Ovary (tissue), 7 donors: ENCODE measurements at regions not wholly inside any gene's neighbourhood (a gene's known extent, or its start where the extent isn't known, plus 50 kb on each side); places are given as distances from the start of the nearest gene placed in this dataset.

Source experiments
- DNase-seq, 5 donors: peaks; one replicate each; pipeline ENCODE4 v3.0.0-alpha.2; 2019 to 2020
- H3K27ac ChIP-seq, 2 donors: fragments of 200-600 bp; one replicate each; pipeline versions ENCODE4 v1.5.1 to v1.8.0; 2019 to 2022
- H3K27me3 ChIP-seq: fragments of 200-600 bp; one replicate; pipeline ENCODE4 v1.8.0; 2022
- H3K36me3 ChIP-seq: fragments of 200-600 bp; sonication (generic); one replicate; pipeline ENCODE4 v1.5.1; 2019
- H3K4me1 ChIP-seq: one replicate; pipeline ENCODE4 v1.8.1; 2013; ENCODE audit warnings: mild to moderate bottlenecking, moderate library complexity; ENCODE audit not compliant: insufficient read depth
- H3K4me3 ChIP-seq: fragments of 200-600 bp; sonication (generic); one replicate; pipeline ENCODE4 v1.5.1; 2017
- H3K9me3 ChIP-seq, 2 donors: fragments of 200-600 bp in 1 of 2; sonication (generic) in 1 of 2; one replicate each; pipeline versions ENCODE4 v1.5.1 to v1.8.1; 2013 to 2019; ENCODE audit warnings: mild to moderate bottlenecking in 1 of 2, moderate library complexity in 1 of 2
- EP300 ChIP-seq: sonication (generic); formaldehyde crosslinking; IDR thresholded peaks from one replicate; pipeline ENCODE4 v1.6.1; 2017; ENCODE audit warnings: antibody characterized with exemption
- POLR2A ChIP-seq: fragments of 450-650 bp; IDR thresholded peaks from one replicate; pipeline ENCODE4 v1.6.1; 2017; ENCODE audit warnings: antibody characterized with exemption, mild to moderate bottlenecking, moderate library complexity
- WGBS, 3 donors: extraction: QIAGEN DNeasy Blood & Tissue Kit in 1 of 3; methylation state at CpG; one replicate each; pipeline versions ENCODE4 v1.1.5 to v1.1.7; 2013 to 2017; 5-methylcytosine and 5-hydroxymethylcytosine counted together
- intact Hi-C, 4 donors: fragments of 100-400 bp; cut with DNase I; formaldehyde crosslinking; loops; one replicate each; pipeline versions ENCODE4 v1.11.0 to v1.15.1; 2022 to 2023
- TF ChIP-seq, protein P1 (sequence below), 3 donors: fragments of 450-650 bp in 2 of 3; fragments of 200-600 bp in 1 of 3; IDR thresholded peaks; one replicate each; pipeline versions ENCODE4 v1.5.1 to v1.8.0; 2016 to 2022; ENCODE audit warnings: antibody characterized with exemption in 3 of 3, mild to moderate bottlenecking in 1 of 3
- donor health status: DM: no; HTN: no; CAD: no; lungs with moderate emphysema.
- donor health status: DM: no; HTN: no; CAD: no.
- donor health status: Bipolar disorder and iron deficiency.
- donor health status: DM: no; HTN: no; CAD: no.
- donor health status: DM: yes; HTN: yes; CAD: no.

DNA sequence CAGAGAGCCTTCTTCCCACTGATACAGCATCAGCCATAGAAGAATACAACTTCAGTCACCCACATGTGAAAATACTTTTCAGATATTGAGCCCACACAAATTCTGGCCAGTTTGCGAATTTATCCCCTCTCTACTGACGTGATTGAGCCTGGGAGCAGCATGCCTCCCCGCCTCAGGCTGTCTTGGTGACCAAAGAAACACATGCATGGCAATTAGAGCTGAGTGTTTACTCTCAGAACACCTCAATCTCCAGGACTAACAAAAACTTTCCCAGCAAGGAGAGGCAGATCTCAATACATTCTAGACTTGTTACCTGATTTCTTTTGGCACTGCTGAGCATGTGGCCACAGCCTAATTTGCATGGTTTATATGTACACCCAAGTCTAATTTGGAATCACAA lies 122.5 kb downstream of the TMEM26 start:
- intact Hi-C loops = no loop called here
- TF ChIP-seq, protein P1, sequence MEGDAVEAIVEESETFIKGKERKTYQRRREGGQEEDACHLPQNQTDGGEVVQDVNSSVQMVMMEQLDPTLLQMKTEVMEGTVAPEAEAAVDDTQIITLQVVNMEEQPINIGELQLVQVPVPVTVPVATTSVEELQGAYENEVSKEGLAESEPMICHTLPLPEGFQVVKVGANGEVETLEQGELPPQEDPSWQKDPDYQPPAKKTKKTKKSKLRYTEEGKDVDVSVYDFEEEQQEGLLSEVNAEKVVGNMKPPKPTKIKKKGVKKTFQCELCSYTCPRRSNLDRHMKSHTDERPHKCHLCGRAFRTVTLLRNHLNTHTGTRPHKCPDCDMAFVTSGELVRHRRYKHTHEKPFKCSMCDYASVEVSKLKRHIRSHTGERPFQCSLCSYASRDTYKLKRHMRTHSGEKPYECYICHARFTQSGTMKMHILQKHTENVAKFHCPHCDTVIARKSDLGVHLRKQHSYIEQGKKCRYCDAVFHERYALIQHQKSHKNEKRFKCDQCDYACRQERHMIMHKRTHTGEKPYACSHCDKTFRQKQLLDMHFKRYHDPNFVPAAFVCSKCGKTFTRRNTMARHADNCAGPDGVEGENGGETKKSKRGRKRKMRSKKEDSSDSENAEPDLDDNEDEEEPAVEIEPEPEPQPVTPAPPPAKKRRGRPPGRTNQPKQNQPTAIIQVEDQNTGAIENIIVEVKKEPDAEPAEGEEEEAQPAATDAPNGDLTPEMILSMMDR (IDR thresholded peaks at IDR 0.05) = no peak
- no peak for TF ChIP-seq POLR2A
- TF ChIP-seq EP300 = no peak
- 85 to 91% (median 87%) methylated on average over 3 of the region's 3 CpGs for WGBS, 3 donors

GRCh38 chr10:61329854-61330253 lies 123.3 kb downstream of the TMEM26 start:
- no peak for TF ChIP-seq POLR2A
- TF ChIP-seq, protein P1 (IDR thresholded peaks at IDR 0.05) = no peak
- no peak for TF ChIP-seq EP300
- WGBS, 3 donors = 94 to 95% (median 94%) methylated on average over 2 of the region's 2 CpGs
- DNase-seq = no peak

More for the DNA sequence above, 122.5 kb downstream of the TMEM26 start:
- no peak overlapping the region for H3K27ac ChIP-seq
- no peaks in the 10 kb centered on the region for H3K9me3 ChIP-seq
- no peak overlapping the region for H3K4me3 ChIP-seq
- no peak for DNase-seq
- H3K27me3 ChIP-seq = no peaks in the 10 kb centered on the region
- H3K4me1 ChIP-seq = no peaks in the 10 kb centered on the region
- H3K36me3 ChIP-seq = no peaks in the 10 kb centered on the region

GRCh38 chr10:61325223-61325960 lies 127.8 kb downstream of the TMEM26 start:
- no peaks in the 10 kb centered on the region for H3K36me3 ChIP-seq
- 62 to 65% (median 64%) methylated on average over 5 of the region's 5 CpGs for WGBS, 3 donors
- no peak overlapping the region for H3K4me3 ChIP-seq
- H3K27ac ChIP-seq = no peak overlapping the region
- intact Hi-C loops = no loop called here
- H3K27me3 ChIP-seq = no peaks in the 10 kb centered on the region
- H3K4me1 ChIP-seq = no peaks in the 10 kb centered on the region
- DNase-seq = no peak
- no peaks in the 10 kb centered on the region for H3K9me3 ChIP-seq
- TF ChIP-seq POLR2A (no peak), EP300 (no peak)
- TF ChIP-seq, protein P1 (IDR thresholded peaks at IDR 0.05) = no peak

More at GRCh38 chr10:61329854-61330253, 123.3 kb downstream of the TMEM26 start:
- no peaks in the 10 kb centered on the region for H3K4me1 ChIP-seq
- intact Hi-C loops = no loop called here
- no peak overlapping the region for H3K27ac ChIP-seq
- H3K36me3 ChIP-seq = no peaks in the 10 kb centered on the region
- no peaks in the 10 kb centered on the region for H3K27me3 ChIP-seq
- no peaks in the 10 kb centered on the region for H3K9me3 ChIP-seq
- H3K4me3 ChIP-seq = no peak overlapping the region

- intact Hi-C loops = loop anchor here in 1 of 4 donors (5.0 kb wide), 1 partner anchor 296 kb away; no protein-coding TSS in a partner anchor
- Histone ChIP-seq H3K4me1 (no peaks in the 10 kb centered on the region), H3K27ac (no peak overlapping the region), H3K9me3 (no peaks in the 10 kb centered on the region), H3K4me3 (no peak overlapping the region), H3K27me3 (no peaks in the 10 kb centered on the region), H3K36me3 (no peaks in the 10 kb centered on the region)
- TF ChIP-seq POLR2A = no peak
- TF ChIP-seq, protein P1 (IDR thresholded peaks at IDR 0.05) = no peak
- no peak for TF ChIP-seq EP300
- no peak for DNase-seq
Measured at GRCh38 chr10:61323726-61324125, 129.5 kb downstream of the TMEM26 start.
